Kidney (tissue), 13 donors: ENCODE measurements at regions not wholly inside any gene's neighbourhood (a gene's known extent, or its start where the extent isn't known, plus 50 kb on each side); places are given as distances from the start of the nearest gene placed in this dataset.

Experiments
- DNase-seq, 5 donors: peaks; one replicate each; pipeline ENCODE4 v3.0.0-alpha.2; 2013 to 2020
- FAIRE-seq: peaks from 2 replicates; lab custom pipeline; 2012; peaks lifted over from hg19 to GRCh38; lab: Jason Lieb, UNC
- H3K27ac ChIP-seq, 2 donors: one replicate each; pipeline ENCODE4 v1.7.0; 2013; ENCODE audit warnings: low read depth in 2 of 2, low read length in 2 of 2, inconsistent platforms in 1 of 2
- H3K27me3 ChIP-seq: one replicate; pipeline ENCODE4 v1.7.1; 2013; ENCODE audit warnings: low read length, inconsistent platforms; ENCODE audit not compliant: control insufficient read depth, insufficient read depth
- H3K36me3 ChIP-seq, 3 donors: one replicate each; pipeline versions ENCODE4 v1.7.0 to v1.7.1; 2013; ENCODE audit warnings: low read length in 3 of 3, control low read depth in 1 of 3, inconsistent platforms in 1 of 3; ENCODE audit not compliant: insufficient read depth in 3 of 3, control insufficient read depth in 2 of 3
- H3K4me1 ChIP-seq, 3 donors: one replicate each; pipeline versions ENCODE4 v1.7.0 to v1.7.1; 2013; ENCODE audit warnings: low read length in 3 of 3, inconsistent platforms in 1 of 3, low read depth in 1 of 3; ENCODE audit not compliant: control insufficient read depth in 2 of 3, insufficient read depth in 2 of 3
- H3K4me3 ChIP-seq, 3 donors: one replicate each; pipeline versions ENCODE4 v1.7.0 to v1.8.1; 2013; ENCODE audit warnings: low read length in 3 of 3, control low read depth in 1 of 3, inconsistent platforms in 1 of 3
- H3K9ac ChIP-seq, 3 donors: one replicate each; pipeline versions ENCODE4 v1.7.0 to v1.7.1; 2013; ENCODE audit warnings: low read length in 3 of 3, control low read depth in 1 of 3, inconsistent platforms in 1 of 3
- H3K9me3 ChIP-seq, 3 donors: one replicate each; pipeline versions ENCODE4 v1.7.0 to v1.7.1; 2013; ENCODE audit warnings: low read length in 3 of 3, control low read depth in 1 of 3, inconsistent platforms in 1 of 3; ENCODE audit not compliant: control insufficient read depth in 2 of 3, insufficient read depth in 1 of 3
- intact Hi-C: fragments of 100-400 bp; cut with DNase I; formaldehyde crosslinking; loops from one replicate; pipeline ENCODE4 v1.11.1; 2022
- TF ChIP-seq, protein P1 (sequence below): IDR thresholded peaks from 3 replicates; pipeline ENCODE4 v1.5.1; 2012; ENCODE audit warnings: mild to moderate bottlenecking, moderate library complexity, borderline replicate concordance; ENCODE audit not compliant: insufficient read depth; ENCODE audit errors: extremely low read depth
- donor health status: control.
- donor health status: control.
- donor health status: control.
- donor health status: control.
- donor health status: control.
- donor health status: DM: yes; HTN: yes; CAD: no.
- donor health status: Normal renal cell carcinoma (clear cell type).

DNA sequence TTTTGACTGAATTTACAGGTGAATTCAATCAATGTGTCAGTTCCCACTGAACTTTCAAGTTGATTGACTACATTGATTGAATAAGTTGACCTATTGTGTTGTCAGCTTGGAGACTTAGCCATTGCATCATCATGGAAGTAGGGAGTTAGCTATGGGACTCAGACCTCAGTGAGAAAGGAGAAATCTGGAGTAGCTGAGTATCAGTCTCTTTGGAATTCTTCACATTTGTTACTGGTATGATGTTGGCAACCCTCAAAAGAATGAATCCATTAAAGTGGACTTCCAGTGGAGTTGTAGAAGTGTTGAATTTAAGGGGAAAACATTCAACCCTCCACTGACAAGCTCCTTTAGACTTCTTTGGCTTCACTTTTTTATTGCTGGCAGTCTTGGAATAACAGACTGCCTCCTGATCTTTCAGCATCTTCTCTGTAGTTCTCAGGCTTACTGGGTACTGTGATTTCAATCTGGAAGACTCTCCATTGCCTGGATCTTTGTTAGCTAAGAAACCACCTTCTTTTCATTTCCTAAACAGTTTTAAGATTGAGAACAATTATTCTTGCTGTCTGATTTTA, 160.3 kb upstream of the NRP1 start:
- TF ChIP-seq, protein P1, sequence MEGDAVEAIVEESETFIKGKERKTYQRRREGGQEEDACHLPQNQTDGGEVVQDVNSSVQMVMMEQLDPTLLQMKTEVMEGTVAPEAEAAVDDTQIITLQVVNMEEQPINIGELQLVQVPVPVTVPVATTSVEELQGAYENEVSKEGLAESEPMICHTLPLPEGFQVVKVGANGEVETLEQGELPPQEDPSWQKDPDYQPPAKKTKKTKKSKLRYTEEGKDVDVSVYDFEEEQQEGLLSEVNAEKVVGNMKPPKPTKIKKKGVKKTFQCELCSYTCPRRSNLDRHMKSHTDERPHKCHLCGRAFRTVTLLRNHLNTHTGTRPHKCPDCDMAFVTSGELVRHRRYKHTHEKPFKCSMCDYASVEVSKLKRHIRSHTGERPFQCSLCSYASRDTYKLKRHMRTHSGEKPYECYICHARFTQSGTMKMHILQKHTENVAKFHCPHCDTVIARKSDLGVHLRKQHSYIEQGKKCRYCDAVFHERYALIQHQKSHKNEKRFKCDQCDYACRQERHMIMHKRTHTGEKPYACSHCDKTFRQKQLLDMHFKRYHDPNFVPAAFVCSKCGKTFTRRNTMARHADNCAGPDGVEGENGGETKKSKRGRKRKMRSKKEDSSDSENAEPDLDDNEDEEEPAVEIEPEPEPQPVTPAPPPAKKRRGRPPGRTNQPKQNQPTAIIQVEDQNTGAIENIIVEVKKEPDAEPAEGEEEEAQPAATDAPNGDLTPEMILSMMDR, result no peak
- H3K9me3 ChIP-seq, result no peaks in the 10 kb centered on the region
- H3K4me3 ChIP-seq, result no peak overlapping the region
- no peaks in the 10 kb centered on the region for H3K36me3 ChIP-seq
- FAIRE-seq, result no peak
- no peak for DNase-seq
- H3K27ac ChIP-seq, result no peak overlapping the region
- no peak overlapping the region for H3K9ac ChIP-seq
- H3K27me3 ChIP-seq, result no peaks in the 10 kb centered on the region
- intact Hi-C loops, result no loop called here
- peaks cover 0 to 3% (median 0%) of the 10 kb centered on the region in 3 donors for H3K4me1 ChIP-seq

DNA sequence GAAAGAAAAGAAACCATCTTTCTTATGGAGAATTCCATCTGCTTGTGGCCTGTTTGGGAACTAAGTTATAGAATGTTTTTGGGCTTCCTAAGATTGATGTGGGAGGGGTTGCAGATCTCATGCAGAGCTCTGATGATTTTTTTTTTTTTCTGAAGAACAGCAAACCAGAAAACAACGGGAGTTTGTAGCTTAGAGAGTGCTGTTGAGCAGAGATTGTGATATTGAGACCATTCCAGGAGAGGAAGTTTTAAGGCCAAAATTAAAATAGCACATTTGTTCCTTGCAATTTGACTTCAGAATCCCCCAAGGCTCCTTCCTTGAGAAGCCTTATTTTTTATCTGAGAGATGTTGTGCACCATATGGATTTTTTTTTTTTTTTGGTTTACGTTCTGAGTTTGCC, 159.5 kb upstream of the NRP1 start:
- FAIRE-seq, result no peak
- Histone ChIP-seq H3K9ac (no peak overlapping the region), H3K4me1 (peaks cover 0 to 4% (median 3%) of the 10 kb centered on the region in 3 donors), H3K4me3 (no peak overlapping the region), H3K27ac (no peak overlapping the region), H3K27me3 (no peaks in the 10 kb centered on the region), H3K9me3 (no peaks in the 10 kb centered on the region), H3K36me3 (no peaks in the 10 kb centered on the region)
- intact Hi-C loops, result no loop called here
- TF ChIP-seq, protein P1, result no peak
- DNase-seq, result peak in 1 of 5 donors; percentile 51

DNA sequence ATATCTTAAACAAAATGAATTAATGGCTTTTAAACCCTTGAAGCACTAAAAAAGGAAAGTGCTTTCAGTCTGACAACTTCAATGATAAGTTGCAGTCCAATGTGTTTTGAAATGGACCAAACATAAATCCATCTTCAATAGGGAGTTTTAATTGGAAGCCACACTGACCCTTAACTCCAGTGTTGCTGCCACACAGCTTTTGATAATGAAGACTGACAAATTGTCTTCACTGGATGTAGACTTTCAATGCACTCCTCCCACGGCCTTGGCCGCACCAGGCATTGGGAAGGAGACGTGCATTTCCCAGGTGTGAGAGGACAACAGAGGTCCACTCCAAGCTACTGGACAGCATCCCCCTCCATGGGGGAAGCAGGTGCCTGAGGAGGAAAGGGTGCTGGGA, 159.0 kb upstream of the NRP1 start:
- intact Hi-C loops, result no loop called here
- peak overlapping the region in 1 of 2 donors; percentile 9 for H3K27ac ChIP-seq
- no peaks in the 10 kb centered on the region for H3K27me3 ChIP-seq
- peaks cover 0 to 4% (median 3%) of the 10 kb centered on the region in 3 donors for H3K4me1 ChIP-seq
- peak in 2 of 5 donors; percentile 47 to 52 for DNase-seq
- no peaks in the 10 kb centered on the region for H3K36me3 ChIP-seq
- no peak overlapping the region for H3K9ac ChIP-seq
- FAIRE-seq, result no peak
- no peaks in the 10 kb centered on the region for H3K9me3 ChIP-seq
- TF ChIP-seq, protein P1, result no peak
- no peak overlapping the region for H3K4me3 ChIP-seq
